SU-DHL-6 (cell line): ENCODE measurements at regions not wholly inside any gene's neighbourhood (a gene's known extent, or its start where the extent isn't known, plus 50 kb on each side); places are given as distances from the start of the nearest gene placed in this dataset.

Experiments used
- H2AFZ ChIP-seq: fragments of 200-600 bp; sonication (generic); 2 replicates; pipeline ENCODE4 v1.6.1; 2014; ENCODE audit warnings: low read depth, mild to moderate bottlenecking, moderate library complexity, mixed read lengths, antibody characterized with exemption, low read length; ENCODE audit not compliant: severe bottlenecking
- H3F3A ChIP-seq: fragments of 200-600 bp; shearing (Covaris generic); 2 replicates; pipeline ENCODE4 v1.6.0; 2016; ENCODE audit warnings: antibody characterized with exemption, mild to moderate bottlenecking; ENCODE audit not compliant: insufficient read depth
- H3K27ac ChIP-seq: fragments of 200-600 bp; sonication (generic); 2 replicates; pipeline ENCODE4 v1.5.1; 2016; ENCODE audit warnings: low read depth, mild to moderate bottlenecking, low read length, moderate library complexity, mixed read lengths
- H3K27me3 ChIP-seq: fragments of 200-600 bp; sonication (generic), shearing (Covaris generic); 2 replicates; pipeline ENCODE4 v1.6.0; 2014; ENCODE audit warnings: mild to moderate bottlenecking, low read length
- H3K36me3 ChIP-seq: fragments of 200-600 bp; sonication (generic); 2 replicates; pipeline ENCODE4 v1.6.1; 2014; ENCODE audit warnings: mild to moderate bottlenecking, low read length, mixed read lengths
- H3K4me2 ChIP-seq: fragments of 300-600, 200-600 bp; shearing (Covaris generic), sonication (generic); 2 replicates; pipeline ENCODE4 v1.6.0; 2014; ENCODE audit warnings: low read length, low read depth, mild to moderate bottlenecking; ENCODE audit not compliant: poor library complexity, severe bottlenecking
- H3K4me3 ChIP-seq: fragments of 200-600 bp; sonication (generic); 2 replicates; pipeline ENCODE4 v1.5.1; 2014; ENCODE audit warnings: antibody characterized with exemption, low read length, mild to moderate bottlenecking, mixed read lengths; ENCODE audit not compliant: insufficient read depth, poor library complexity, severe bottlenecking
- H3K79me2 ChIP-seq: fragments of 200-600 bp; sonication (generic); 2 replicates; pipeline ENCODE4 v1.6.1; 2014; ENCODE audit warnings: mild to moderate bottlenecking, low read length, moderate library complexity; ENCODE audit not compliant: insufficient read depth
- H3K9ac ChIP-seq: fragments of 200-600 bp; sonication (generic); 2 replicates; pipeline ENCODE4 v1.7.0; 2014; ENCODE audit warnings: mild to moderate bottlenecking, low read length
- H3K9me2 ChIP-seq: fragments of 200-600 bp; sonication (generic); replicated peaks from 2 replicates; pipeline ENCODE4 v1.6.1; 2014; ENCODE audit warnings: low read length; ENCODE audit not compliant: insufficient read depth
- H3K9me3 ChIP-seq: fragments of 200-600 bp; sonication (generic); 2 replicates; pipeline ENCODE4 v1.6.1; 2014; ENCODE audit warnings: low read length, mixed read lengths; ENCODE audit not compliant: insufficient read depth
- H4K20me1 ChIP-seq: fragments of 200-600 bp; sonication (generic); 2 replicates; pipeline ENCODE4 v1.6.1; 2014; ENCODE audit warnings: low read depth, mild to moderate bottlenecking, antibody characterized with exemption, low read length, moderate library complexity, mixed read lengths
- CTCF ChIP-seq: fragments of 200-600 bp; sonication (generic); IDR thresholded peaks from one replicate; pipeline ENCODE4 v1.5.1; 2017; ENCODE audit warnings: antibody characterized with exemption, mild to moderate bottlenecking, low read length, moderate library complexity; ENCODE audit not compliant: insufficient read depth, poor library complexity, severe bottlenecking
- EZH2phosphoT487 ChIP-seq: fragments of 200-600 bp; sonication (generic), shearing (Covaris generic); conservative IDR thresholded peaks from 2 replicates; pipeline ENCODE4 v1.6.1; 2018; ENCODE audit warnings: mild to moderate bottlenecking, antibody characterized with exemption, low read length, moderate library complexity, mixed read lengths

GRCh38 chr9:16085167-16085726 lies 532.4 kb downstream of the CCDC171 start:
- no peak overlapping the region for H3K9ac ChIP-seq
- no peak overlapping the region for H3K27ac ChIP-seq
- no peaks in the 10 kb centered on the region for H3K36me3 ChIP-seq
- no peak overlapping the region for H3K4me2 ChIP-seq
- H3K9me2 ChIP-seq, result no peaks in the 10 kb centered on the region
- H3F3A ChIP-seq, result no peaks in the 10 kb centered on the region
- TF ChIP-seq CTCF (no peak), EZH2phosphoT487 (no peak)
- H3K4me3 ChIP-seq, result no peak overlapping the region
- H2AFZ ChIP-seq, result no peak overlapping the region
- no peaks in the 10 kb centered on the region for H4K20me1 ChIP-seq
- no peaks in the 10 kb centered on the region for H3K27me3 ChIP-seq
- H3K79me2 ChIP-seq, result no peaks in the 10 kb centered on the region
- no peaks in the 10 kb centered on the region for H3K9me3 ChIP-seq

DNA sequence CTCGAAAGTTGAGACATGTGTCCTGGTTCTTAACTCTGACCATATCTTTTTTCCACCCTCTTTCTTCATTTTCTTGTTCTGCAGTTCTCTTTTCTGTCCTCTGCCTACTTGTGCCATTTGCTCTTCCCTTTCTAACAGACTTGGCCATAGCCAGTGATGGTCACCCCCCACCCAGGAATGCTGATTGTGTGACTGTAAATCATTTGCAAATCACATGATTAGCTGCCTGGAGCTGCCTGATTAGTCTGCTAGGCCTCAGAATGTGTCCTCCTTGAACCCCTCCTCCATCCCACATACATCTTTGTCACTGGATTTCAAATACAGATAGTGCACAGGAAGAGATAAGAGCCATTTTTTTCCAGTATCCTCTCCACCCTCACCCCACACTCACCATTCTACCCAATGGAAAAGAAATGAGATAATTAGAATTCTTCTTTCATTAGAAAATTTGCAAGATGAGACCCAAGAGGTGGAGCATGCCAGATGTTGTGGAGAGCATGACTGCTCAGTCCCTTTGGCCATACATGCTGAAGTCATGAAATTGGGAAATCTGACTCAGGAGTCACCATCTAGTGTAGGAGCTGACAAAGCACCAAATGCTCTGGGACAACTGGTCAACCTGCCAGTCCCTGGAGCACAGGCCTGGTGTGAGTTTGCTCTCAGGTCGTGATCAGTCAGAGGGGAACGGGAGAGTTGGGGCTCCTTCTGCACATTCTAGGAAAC lies 538.2 kb downstream of the CCDC171 start:
- no peak overlapping the region for H2AFZ ChIP-seq
- no peaks in the 10 kb centered on the region for H3F3A ChIP-seq

GRCh38 chr9:16092142-16093091 lies 539.6 kb downstream of the CCDC171 start:
- no peak for TF ChIP-seq CTCF
- no peak for TF ChIP-seq EZH2phosphoT487
- Histone ChIP-seq H3K9ac (no peak overlapping the region), H2AFZ (no peak overlapping the region), H3K27ac (no peak overlapping the region), H4K20me1 (no peaks in the 10 kb centered on the region), H3K79me2 (no peaks in the 10 kb centered on the region), H3K4me2 (no peak overlapping the region), H3K4me3 (no peak overlapping the region), H3K36me3 (no peaks in the 10 kb centered on the region), H3K9me3 (no peaks in the 10 kb centered on the region), H3K9me2 (no peaks in the 10 kb centered on the region), H3F3A (no peaks in the 10 kb centered on the region), H3K27me3 (no peaks in the 10 kb centered on the region)

More for the DNA sequence above, 538.2 kb downstream of the CCDC171 start:
- Histone ChIP-seq H3K79me2 (no peaks in the 10 kb centered on the region), H3K27ac (no peak overlapping the region), H3K36me3 (no peaks in the 10 kb centered on the region), H3K4me2 (no peak overlapping the region), H3K4me3 (no peak overlapping the region), H3K9me3 (no peaks in the 10 kb centered on the region), H3K9ac (no peak overlapping the region), H4K20me1 (no peaks in the 10 kb centered on the region), H3K9me2 (no peaks in the 10 kb centered on the region), H3K27me3 (no peaks in the 10 kb centered on the region)
- TF ChIP-seq EZH2phosphoT487, result no peak
- TF ChIP-seq CTCF, result no peak
